Osteoblast (primary cell): ENCODE measurements at regions not wholly inside any gene's neighbourhood (a gene's known extent, or its start where the extent isn't known, plus 50 kb on each side); places are given as distances from the start of the nearest gene placed in this dataset.

Experiments used
- DNase-seq: peaks from one replicate; pipeline ENCODE4 v3.0.0; 2011; ENCODE audit warnings: low spot score, mixed read lengths; ENCODE audit not compliant: insufficient read length; ENCODE audit errors: missing footprints
- H2AFZ ChIP-seq: 2 replicates; pipeline ENCODE4 v1.6.0; 2011; ENCODE audit warnings: mild to moderate bottlenecking, low read length
- H3K27ac ChIP-seq: 2 replicates; pipeline ENCODE4 v1.5.1; 2011; ENCODE audit warnings: mild to moderate bottlenecking, low read depth, low read length, moderate library complexity
- H3K27me3 ChIP-seq: 2 replicates; pipeline ENCODE4 v1.6.0; 2012; ENCODE audit warnings: mild to moderate bottlenecking, control low read depth, inconsistent platforms, low read length, moderate library complexity; ENCODE audit not compliant: insufficient read depth
- H3K36me3 ChIP-seq: 2 replicates; pipeline ENCODE4 v1.5.1; 2011; ENCODE audit warnings: mild to moderate bottlenecking, low read length, control low read depth, moderate library complexity; ENCODE audit not compliant: insufficient read depth
- H3K4me1 ChIP-seq: 2 replicates; pipeline ENCODE4 v1.5.1; 2011; ENCODE audit warnings: mild to moderate bottlenecking, low read length, control low read depth, moderate library complexity; ENCODE audit not compliant: insufficient read depth
- H3K4me2 ChIP-seq: 2 replicates; pipeline ENCODE4 v1.6.0; 2011; ENCODE audit warnings: mild to moderate bottlenecking, low read length; ENCODE audit not compliant: insufficient read depth
- H3K4me3 ChIP-seq: fragments of 200-600 bp; sonication (generic); 3 replicates; pipeline ENCODE4 v1.5.1; 2012; ENCODE audit warnings: mild to moderate bottlenecking, low read length, inconsistent platforms; ENCODE audit not compliant: insufficient read depth
- H3K79me2 ChIP-seq: 2 replicates; pipeline ENCODE4 v1.6.0; 2012; ENCODE audit warnings: mild to moderate bottlenecking, low read length, control low read depth, inconsistent platforms; ENCODE audit not compliant: insufficient read depth
- H3K9me3 ChIP-seq: 2 replicates; pipeline ENCODE4 v1.5.1; 2011; ENCODE audit warnings: low read depth, low read length, control low read depth
- H4K20me1 ChIP-seq: 2 replicates; pipeline ENCODE4 v1.6.0; 2012; ENCODE audit warnings: mild to moderate bottlenecking, low read length, control low read depth; ENCODE audit not compliant: insufficient read depth
- TF ChIP-seq, protein P1 (sequence below): IDR thresholded peaks from 2 replicates; pipeline ENCODE4 v1.5.1; 2011; ENCODE audit warnings: mild to moderate bottlenecking, low read depth, low read length, moderate library complexity; ENCODE audit errors: extremely low read depth

DNA sequence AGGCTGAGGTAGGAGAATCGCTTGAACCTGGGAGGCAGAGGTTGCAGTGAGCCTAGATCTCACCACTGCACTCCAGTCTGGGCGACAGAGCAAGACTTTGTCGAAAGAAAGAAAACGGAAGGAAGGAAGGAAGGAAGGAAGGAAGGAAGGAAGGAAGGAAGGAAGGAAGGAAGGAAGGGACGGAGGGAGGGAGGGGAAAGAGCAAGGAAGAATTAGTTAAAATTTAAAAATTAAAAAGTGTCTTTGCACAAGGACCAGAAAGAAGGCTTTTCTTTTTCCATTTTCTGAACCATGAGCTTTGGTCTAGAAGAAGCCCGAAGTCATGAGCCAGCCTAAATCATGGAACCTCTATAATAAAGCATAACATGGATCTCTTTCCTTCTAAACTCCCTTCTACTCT lies 138.2 kb upstream of the DNAJC10 start:
- Histone ChIP-seq H3K27me3 (no peaks in the 10 kb centered on the region), H3K4me2 (no peak overlapping the region), H2AFZ (no peak overlapping the region), H3K4me3 (no peak overlapping the region), H4K20me1 (no peaks in the 10 kb centered on the region), H3K9me3 (no peaks in the 10 kb centered on the region), H3K36me3 (no peaks in the 10 kb centered on the region), H3K79me2 (no peaks in the 10 kb centered on the region), H3K4me1 (peaks cover 17% of the 10 kb centered on the region), H3K27ac (no peak overlapping the region)
- no peak for DNase-seq
- TF ChIP-seq, protein P1, sequence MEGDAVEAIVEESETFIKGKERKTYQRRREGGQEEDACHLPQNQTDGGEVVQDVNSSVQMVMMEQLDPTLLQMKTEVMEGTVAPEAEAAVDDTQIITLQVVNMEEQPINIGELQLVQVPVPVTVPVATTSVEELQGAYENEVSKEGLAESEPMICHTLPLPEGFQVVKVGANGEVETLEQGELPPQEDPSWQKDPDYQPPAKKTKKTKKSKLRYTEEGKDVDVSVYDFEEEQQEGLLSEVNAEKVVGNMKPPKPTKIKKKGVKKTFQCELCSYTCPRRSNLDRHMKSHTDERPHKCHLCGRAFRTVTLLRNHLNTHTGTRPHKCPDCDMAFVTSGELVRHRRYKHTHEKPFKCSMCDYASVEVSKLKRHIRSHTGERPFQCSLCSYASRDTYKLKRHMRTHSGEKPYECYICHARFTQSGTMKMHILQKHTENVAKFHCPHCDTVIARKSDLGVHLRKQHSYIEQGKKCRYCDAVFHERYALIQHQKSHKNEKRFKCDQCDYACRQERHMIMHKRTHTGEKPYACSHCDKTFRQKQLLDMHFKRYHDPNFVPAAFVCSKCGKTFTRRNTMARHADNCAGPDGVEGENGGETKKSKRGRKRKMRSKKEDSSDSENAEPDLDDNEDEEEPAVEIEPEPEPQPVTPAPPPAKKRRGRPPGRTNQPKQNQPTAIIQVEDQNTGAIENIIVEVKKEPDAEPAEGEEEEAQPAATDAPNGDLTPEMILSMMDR: no peak

DNA sequence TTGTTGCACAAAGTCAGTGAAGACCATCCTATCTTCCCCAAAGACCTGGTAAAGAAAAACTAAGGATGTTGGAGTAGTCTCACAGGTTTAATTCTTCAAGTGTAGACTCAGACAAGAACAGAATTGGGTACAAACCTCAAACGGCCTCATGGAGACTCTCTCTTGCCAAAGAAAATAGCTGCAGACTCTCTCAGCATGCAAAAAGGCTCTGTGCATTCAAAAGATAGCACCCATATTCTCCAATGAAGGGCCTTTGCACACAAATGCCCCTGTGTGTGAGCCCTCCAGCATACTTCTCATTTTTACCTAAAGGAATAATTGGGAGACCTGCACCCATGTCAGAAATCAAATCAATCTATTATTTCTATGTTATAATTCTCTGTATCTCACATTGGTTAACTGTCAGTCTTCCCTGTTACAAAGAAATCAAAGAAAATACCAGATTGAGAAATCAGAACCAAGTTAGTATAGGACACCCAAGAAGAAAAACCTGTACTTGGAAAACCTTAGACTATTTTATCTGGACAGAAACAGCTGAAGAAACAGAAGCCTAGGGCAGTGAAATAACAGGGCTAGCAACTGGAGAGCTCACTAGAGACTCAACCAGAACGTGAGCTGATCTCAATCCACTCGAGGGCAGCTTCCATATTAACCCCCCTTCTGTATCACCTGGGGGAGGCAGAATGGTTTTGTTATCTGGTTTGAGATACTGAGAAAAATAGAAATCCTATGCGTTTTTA lies 134.7 kb upstream of the DNAJC10 start:
- TF ChIP-seq, protein P1: no peak
- no peak for DNase-seq
- Histone ChIP-seq H3K36me3 (no peaks in the 10 kb centered on the region), H4K20me1 (no peaks in the 10 kb centered on the region), H2AFZ (no peak overlapping the region), H3K4me1 (peaks cover 17% of the 10 kb centered on the region), H3K79me2 (no peaks in the 10 kb centered on the region), H3K27me3 (no peaks in the 10 kb centered on the region), H3K4me3 (no peak overlapping the region), H3K27ac (no peak overlapping the region), H3K4me2 (peak overlapping the region; percentile 25), H3K9me3 (no peaks in the 10 kb centered on the region)

DNA sequence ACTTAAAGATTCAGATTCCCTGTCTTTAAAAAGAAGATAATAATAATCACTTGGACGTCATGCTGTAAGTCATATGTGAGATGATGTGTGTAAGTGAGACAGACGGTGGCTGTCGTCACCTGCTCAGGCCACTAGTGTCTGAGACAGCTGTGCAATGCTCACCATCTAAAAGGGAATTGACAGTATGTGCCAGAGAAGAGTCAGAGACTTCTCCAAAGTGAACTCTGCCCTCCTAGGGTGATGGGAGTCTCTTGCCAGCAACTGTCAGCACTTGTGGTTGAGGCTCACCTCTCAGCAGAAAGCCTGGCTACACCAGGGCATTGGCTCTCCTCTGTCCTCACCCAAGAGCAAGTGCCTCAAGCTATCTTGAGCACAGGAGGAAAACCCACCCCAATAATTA lies 131.6 kb upstream of the DNAJC10 start:
- TF ChIP-seq, protein P1: no peak
- H3K36me3 ChIP-seq: no peaks in the 10 kb centered on the region
- no peaks in the 10 kb centered on the region for H3K27me3 ChIP-seq
- H3K9me3 ChIP-seq: no peaks in the 10 kb centered on the region
- H3K4me1 ChIP-seq: peaks cover 34% of the 10 kb centered on the region
- no peak overlapping the region for H3K4me3 ChIP-seq
- DNase-seq: no peak
- H3K4me2 ChIP-seq: no peak overlapping the region
- no peak overlapping the region for H3K27ac ChIP-seq
- no peak overlapping the region for H2AFZ ChIP-seq
- no peaks in the 10 kb centered on the region for H4K20me1 ChIP-seq
- H3K79me2 ChIP-seq: no peaks in the 10 kb centered on the region

DNA sequence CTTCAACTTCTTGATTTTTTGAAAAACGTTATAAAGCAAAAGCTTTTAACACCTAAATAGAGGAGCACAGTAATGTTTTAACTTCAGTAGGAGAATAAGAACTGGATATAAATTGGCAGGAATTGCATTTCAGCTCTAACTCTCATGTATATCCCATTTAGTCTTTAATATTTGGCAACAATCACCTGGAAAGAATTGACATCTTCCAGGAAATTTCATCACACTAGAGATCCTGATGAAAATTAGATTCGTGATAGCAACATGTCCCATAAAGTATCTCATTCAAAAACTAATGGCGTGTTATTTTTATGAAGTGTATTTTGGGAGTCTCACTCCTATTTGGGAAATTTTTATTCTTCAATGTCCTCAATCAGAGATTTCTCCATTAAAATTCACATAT lies 131.1 kb upstream of the DNAJC10 start:
- Histone ChIP-seq H3K4me2 (no peak overlapping the region), H3K9me3 (no peaks in the 10 kb centered on the region), H2AFZ (no peak overlapping the region), H3K27me3 (no peaks in the 10 kb centered on the region), H3K36me3 (no peaks in the 10 kb centered on the region), H4K20me1 (no peaks in the 10 kb centered on the region), H3K4me1 (peaks cover 34% of the 10 kb centered on the region), H3K79me2 (no peaks in the 10 kb centered on the region), H3K4me3 (no peak overlapping the region), H3K27ac (no peak overlapping the region)
- DNase-seq: no peak
- TF ChIP-seq, protein P1: no peak
